ENCODE measurements at regions not wholly inside any gene's neighbourhood (a gene's known extent, or its start where the extent isn't known, plus 50 kb on each side); places are given as distances from the start of the nearest gene placed in this dataset.

DNA sequence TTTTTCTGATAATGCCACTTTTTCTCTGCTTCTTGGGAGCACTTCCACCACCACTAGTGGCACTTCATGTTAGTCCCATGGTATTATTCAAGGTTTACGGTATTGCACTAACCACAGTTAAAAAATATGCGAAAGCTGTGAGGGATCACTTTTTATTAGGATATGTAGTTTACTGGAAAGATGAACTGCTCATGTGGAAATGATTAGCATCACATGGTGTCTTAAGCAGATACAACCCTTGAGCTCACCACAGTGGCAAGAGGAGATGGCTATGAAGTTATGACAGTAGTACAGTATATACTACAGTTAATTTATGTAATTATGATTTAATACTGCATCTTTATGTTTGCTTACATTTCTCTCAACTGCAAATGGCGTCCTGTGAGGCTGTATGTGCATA lies 134.5 kb upstream of the HMGN3 start:
- no peak for TF ChIP-seq FOXP2 (optimal IDR thresholded peaks at IDR 0.05; ENCODE audit: borderline replicate concordance, extremely low read depth, extremely low read length, insufficient read depth)
- no peak for TF ChIP-seq POLR2AphosphoS5 (IDR thresholded peaks at IDR 0.05; ENCODE audit: low read depth, low read length)
- no peak for TF ChIP-seq TAF1 (IDR thresholded peaks at IDR 0.05; ENCODE audit: borderline replicate concordance, insufficient read depth, low read length)
- no peak for TF ChIP-seq SIN3A (IDR thresholded peaks at IDR 0.05; ENCODE audit: borderline replicate concordance, insufficient read depth, low read length)
- TF ChIP-seq, protein P1, sequence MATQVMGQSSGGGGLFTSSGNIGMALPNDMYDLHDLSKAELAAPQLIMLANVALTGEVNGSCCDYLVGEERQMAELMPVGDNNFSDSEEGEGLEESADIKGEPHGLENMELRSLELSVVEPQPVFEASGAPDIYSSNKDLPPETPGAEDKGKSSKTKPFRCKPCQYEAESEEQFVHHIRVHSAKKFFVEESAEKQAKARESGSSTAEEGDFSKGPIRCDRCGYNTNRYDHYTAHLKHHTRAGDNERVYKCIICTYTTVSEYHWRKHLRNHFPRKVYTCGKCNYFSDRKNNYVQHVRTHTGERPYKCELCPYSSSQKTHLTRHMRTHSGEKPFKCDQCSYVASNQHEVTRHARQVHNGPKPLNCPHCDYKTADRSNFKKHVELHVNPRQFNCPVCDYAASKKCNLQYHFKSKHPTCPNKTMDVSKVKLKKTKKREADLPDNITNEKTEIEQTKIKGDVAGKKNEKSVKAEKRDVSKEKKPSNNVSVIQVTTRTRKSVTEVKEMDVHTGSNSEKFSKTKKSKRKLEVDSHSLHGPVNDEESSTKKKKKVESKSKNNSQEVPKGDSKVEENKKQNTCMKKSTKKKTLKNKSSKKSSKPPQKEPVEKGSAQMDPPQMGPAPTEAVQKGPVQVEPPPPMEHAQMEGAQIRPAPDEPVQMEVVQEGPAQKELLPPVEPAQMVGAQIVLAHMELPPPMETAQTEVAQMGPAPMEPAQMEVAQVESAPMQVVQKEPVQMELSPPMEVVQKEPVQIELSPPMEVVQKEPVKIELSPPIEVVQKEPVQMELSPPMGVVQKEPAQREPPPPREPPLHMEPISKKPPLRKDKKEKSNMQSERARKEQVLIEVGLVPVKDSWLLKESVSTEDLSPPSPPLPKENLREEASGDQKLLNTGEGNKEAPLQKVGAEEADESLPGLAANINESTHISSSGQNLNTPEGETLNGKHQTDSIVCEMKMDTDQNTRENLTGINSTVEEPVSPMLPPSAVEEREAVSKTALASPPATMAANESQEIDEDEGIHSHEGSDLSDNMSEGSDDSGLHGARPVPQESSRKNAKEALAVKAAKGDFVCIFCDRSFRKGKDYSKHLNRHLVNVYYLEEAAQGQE (IDR thresholded peaks at IDR 0.05; ENCODE audit: insufficient read depth in 1 of 2, low read depth in 2 of 2, low read length in 2 of 2): no peak

DNA sequence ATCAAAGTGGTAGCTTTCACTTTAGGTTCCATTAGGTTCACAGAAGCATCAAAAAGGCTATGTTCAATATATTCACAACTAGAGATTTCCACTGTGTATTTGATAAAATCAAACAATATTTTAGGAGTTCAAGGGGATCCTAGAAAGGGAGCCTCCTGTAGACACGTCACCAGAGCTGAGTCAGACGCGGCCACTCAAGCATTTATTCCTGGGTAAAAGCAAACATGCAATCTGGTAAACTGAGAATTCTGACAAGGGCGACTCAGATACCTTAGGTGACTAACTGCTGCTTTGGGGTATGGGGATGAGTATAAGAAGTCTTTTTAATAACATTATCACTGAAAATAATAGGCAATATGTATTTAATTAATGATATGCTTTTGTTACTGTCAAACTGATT lies 118.7 kb upstream of the HMGN3 start:
- no peak for TF ChIP-seq TAF1 (IDR thresholded peaks at IDR 0.05; ENCODE audit: borderline replicate concordance, insufficient read depth, low read length)
- TF ChIP-seq FOXP2 (optimal IDR thresholded peaks at IDR 0.05; ENCODE audit: borderline replicate concordance, extremely low read depth, extremely low read length, insufficient read depth): no peak
- no peak for TF ChIP-seq POLR2AphosphoS5 (IDR thresholded peaks at IDR 0.05; ENCODE audit: low read depth, low read length)
- TF ChIP-seq, protein P1 (IDR thresholded peaks at IDR 0.05; ENCODE audit: insufficient read depth in 1 of 2, low read depth in 2 of 2, low read length in 2 of 2): no peak
- no peak for TF ChIP-seq SIN3A (IDR thresholded peaks at IDR 0.05; ENCODE audit: borderline replicate concordance, insufficient read depth, low read length)

DNA sequence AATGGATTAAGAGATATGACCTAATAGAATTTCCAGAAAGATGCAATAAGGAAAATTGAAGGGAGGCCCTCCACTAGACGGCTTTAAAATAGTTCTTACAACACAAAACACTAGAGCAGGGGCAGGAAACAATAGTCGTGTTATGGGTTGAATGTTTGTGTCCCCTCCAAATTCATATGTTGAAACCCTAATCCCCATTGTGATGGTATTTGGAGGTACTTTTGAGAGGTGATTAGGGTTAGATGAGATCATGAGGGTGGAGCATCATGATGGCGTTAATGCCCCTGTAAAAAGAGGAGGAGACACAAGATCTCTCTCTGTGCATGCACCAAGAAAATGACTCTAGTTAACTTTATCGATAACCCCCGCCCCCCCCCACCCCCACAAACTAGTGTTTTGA lies 104.0 kb upstream of the HMGN3 start:
- no peak for TF ChIP-seq SIN3A (IDR thresholded peaks at IDR 0.05; ENCODE audit: borderline replicate concordance, insufficient read depth, low read length)
- TF ChIP-seq, protein P1 (IDR thresholded peaks at IDR 0.05; ENCODE audit: insufficient read depth in 1 of 2, low read depth in 2 of 2, low read length in 2 of 2): no peak

DNA sequence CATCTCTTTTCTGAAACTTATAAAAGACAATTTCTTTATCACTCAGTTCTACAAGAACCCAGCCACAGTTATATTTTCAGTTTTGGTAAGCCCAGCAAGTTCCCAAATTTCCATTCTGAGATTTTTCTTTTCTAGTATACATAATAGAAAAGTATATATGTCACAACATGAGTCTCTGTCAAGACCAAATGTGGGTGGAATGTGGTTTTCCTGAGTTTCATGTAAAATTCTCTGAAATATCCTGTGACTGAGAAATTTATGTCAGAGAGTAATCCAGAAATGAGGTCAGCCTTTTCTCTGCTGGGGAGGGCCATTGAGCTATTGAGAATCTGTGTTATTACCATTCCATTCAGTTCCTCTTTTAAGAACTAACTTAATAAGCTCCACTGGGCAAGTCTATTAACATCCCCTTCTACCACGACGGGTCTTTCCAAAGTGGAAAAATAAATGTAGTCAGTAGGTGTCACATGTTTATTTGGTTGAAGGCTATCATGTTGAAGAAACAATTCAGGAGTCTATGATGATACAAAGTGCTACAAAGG lies 100.7 kb upstream of the HMGN3 start:
- TF ChIP-seq POLR2AphosphoS5 (IDR thresholded peaks at IDR 0.05; ENCODE audit: low read depth, low read length) (no peak), SIN3A (IDR thresholded peaks at IDR 0.05; ENCODE audit: borderline replicate concordance, insufficient read depth, low read length) (no peak), FOXP2 (optimal IDR thresholded peaks at IDR 0.05; ENCODE audit: borderline replicate concordance, extremely low read depth, extremely low read length, insufficient read depth) (no peak), TAF1 (IDR thresholded peaks at IDR 0.05; ENCODE audit: borderline replicate concordance, insufficient read depth, low read length) (no peak)
- TF ChIP-seq, protein P1 (IDR thresholded peaks at IDR 0.05; ENCODE audit: insufficient read depth in 1 of 2, low read depth in 2 of 2, low read length in 2 of 2): no peak

- TF ChIP-seq SIN3A (IDR thresholded peaks at IDR 0.05; ENCODE audit: borderline replicate concordance, insufficient read depth, low read length) (no peak), POLR2AphosphoS5 (IDR thresholded peaks at IDR 0.05; ENCODE audit: low read depth, low read length) (no peak)
These were observed 100.2 kb upstream of the HMGN3 start for GRCh38 chr6:79334674-79335073.

All from PFSK-1 (cell line).